Progenitor cell of endocrine pancreas (in vitro differentiated cells): ENCODE measurements at regions not wholly inside any gene's neighbourhood (a gene's known extent, or its start where the extent isn't known, plus 50 kb on each side); places are given as distances from the start of the nearest gene placed in this dataset.

Experiments
- DNase-seq: peaks from one replicate; pipeline ENCODE4 v3.0.0; 2021; ENCODE audit warnings: low spot score; ENCODE audit not compliant: unreplicated experiment
- H3K27ac Mint-ChIP-seq: 2 replicates; pipeline ENCODE4 v1.8.0; 2021; ENCODE audit warnings: mild to moderate bottlenecking, moderate library complexity, mixed read lengths
- H3K27me3 Mint-ChIP-seq: 2 replicates; pipeline ENCODE4 v1.8.0; 2021; ENCODE audit warnings: mixed read lengths
- H3K36me3 Mint-ChIP-seq: 2 replicates; pipeline ENCODE4 v1.8.0; 2022; ENCODE audit warnings: mixed read lengths; ENCODE audit not compliant: insufficient read depth
- H3K4me1 Mint-ChIP-seq: 2 replicates; pipeline ENCODE4 v1.8.0; 2021; ENCODE audit warnings: low read depth, mixed read lengths
- H3K4me3 Mint-ChIP-seq: 2 replicates; pipeline ENCODE4 v1.8.0; 2021; ENCODE audit warnings: low read depth, mild to moderate bottlenecking, moderate library complexity, mixed read lengths
- H3K9me3 Mint-ChIP-seq: 2 replicates; pipeline ENCODE4 v1.8.0; 2021; ENCODE audit warnings: low read depth, mixed read lengths
- TF ChIP-seq, protein P1 (sequence below): fragments of 200-600 bp; sonication (generic); IDR thresholded peaks from one replicate; pipeline ENCODE4 v1.5.0; 2021; ENCODE audit warnings: antibody characterized with exemption, mild to moderate bottlenecking; ENCODE audit not compliant: unreplicated experiment

DNA sequence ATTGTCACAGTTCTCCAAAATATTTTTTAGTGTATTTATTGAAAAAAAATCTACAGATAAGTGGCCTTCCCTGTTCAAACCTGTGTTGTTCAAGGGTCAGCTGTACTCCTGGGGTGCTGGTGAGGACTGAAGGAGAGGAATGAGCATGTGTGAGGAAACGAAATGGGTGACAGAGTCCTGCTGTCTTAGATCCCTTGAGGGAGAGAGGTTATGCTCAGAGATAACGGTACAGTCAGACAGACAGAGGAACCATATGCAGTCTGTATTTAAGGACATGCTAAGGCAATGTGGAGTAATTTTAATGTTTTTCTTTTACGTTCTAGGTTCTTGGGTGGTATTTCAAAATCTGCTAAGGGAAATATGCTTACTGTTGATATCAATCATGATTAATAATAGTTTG is 352.9 kb upstream of the RGS6 start:
- no peaks in the 10 kb centered on the region for H3K27me3 Mint-ChIP-seq
- no peaks in the 10 kb centered on the region for H3K9me3 Mint-ChIP-seq
- H3K36me3 Mint-ChIP-seq: peaks cover 2% of the 10 kb centered on the region
- DNase-seq: no peak
- H3K27ac Mint-ChIP-seq: no peak overlapping the region
- no peak overlapping the region for H3K4me3 Mint-ChIP-seq
- peaks cover 16% of the 10 kb centered on the region for H3K4me1 Mint-ChIP-seq
- TF ChIP-seq, protein P1, sequence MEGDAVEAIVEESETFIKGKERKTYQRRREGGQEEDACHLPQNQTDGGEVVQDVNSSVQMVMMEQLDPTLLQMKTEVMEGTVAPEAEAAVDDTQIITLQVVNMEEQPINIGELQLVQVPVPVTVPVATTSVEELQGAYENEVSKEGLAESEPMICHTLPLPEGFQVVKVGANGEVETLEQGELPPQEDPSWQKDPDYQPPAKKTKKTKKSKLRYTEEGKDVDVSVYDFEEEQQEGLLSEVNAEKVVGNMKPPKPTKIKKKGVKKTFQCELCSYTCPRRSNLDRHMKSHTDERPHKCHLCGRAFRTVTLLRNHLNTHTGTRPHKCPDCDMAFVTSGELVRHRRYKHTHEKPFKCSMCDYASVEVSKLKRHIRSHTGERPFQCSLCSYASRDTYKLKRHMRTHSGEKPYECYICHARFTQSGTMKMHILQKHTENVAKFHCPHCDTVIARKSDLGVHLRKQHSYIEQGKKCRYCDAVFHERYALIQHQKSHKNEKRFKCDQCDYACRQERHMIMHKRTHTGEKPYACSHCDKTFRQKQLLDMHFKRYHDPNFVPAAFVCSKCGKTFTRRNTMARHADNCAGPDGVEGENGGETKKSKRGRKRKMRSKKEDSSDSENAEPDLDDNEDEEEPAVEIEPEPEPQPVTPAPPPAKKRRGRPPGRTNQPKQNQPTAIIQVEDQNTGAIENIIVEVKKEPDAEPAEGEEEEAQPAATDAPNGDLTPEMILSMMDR: no peak

DNA sequence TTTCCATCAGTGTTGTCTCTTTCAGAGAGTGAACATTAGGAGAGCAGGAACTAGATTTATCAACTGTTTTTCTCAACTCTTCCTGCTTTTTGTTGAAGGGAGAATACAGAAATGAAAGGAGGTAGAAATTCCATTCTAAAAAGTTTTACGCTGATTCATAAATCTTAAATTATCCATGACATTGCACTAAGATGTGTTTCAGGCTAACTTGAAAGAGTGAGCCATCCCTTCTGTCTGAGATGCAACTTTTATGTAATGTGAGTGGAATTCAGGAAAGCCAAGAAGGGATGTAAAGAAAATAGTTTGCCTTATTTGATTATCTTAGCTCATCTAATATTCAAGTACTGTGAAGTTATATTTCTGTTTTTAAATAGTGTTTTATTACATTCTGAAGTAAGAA is 349.5 kb upstream of the RGS6 start:
- peaks cover 18% of the 10 kb centered on the region for H3K4me1 Mint-ChIP-seq
- H3K9me3 Mint-ChIP-seq: no peaks in the 10 kb centered on the region
- peaks cover 2% of the 10 kb centered on the region for H3K36me3 Mint-ChIP-seq
- TF ChIP-seq, protein P1: no peak
- no peak overlapping the region for H3K27ac Mint-ChIP-seq
- DNase-seq: no peak
- no peak overlapping the region for H3K4me3 Mint-ChIP-seq
- H3K27me3 Mint-ChIP-seq: no peaks in the 10 kb centered on the region

DNA sequence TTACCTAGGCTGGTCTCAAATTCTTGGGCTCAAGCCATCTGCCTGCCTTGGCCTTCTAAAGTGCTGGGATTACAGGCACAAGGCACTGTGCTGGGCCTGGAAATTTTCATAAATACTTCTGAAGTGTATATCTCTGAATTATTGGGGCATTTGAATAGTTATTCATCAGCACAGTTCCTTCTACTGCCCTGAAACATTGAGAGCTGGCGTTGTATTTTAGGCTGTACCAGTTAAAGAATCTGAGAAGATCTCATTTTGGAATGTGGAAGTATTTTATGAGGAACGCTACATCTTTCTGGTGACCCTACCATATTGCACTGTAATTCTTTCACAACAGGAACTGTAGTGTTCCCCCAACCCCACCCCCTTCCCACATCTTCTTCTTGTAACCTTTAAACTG is 349.0 kb upstream of the RGS6 start:
- peaks cover 2% of the 10 kb centered on the region for H3K36me3 Mint-ChIP-seq
- no peaks in the 10 kb centered on the region for H3K9me3 Mint-ChIP-seq
- no peak for DNase-seq
- no peak overlapping the region for H3K27ac Mint-ChIP-seq
- H3K4me1 Mint-ChIP-seq: peaks cover 18% of the 10 kb centered on the region
- H3K27me3 Mint-ChIP-seq: no peaks in the 10 kb centered on the region
- H3K4me3 Mint-ChIP-seq: no peak overlapping the region
- TF ChIP-seq, protein P1: no peak

DNA sequence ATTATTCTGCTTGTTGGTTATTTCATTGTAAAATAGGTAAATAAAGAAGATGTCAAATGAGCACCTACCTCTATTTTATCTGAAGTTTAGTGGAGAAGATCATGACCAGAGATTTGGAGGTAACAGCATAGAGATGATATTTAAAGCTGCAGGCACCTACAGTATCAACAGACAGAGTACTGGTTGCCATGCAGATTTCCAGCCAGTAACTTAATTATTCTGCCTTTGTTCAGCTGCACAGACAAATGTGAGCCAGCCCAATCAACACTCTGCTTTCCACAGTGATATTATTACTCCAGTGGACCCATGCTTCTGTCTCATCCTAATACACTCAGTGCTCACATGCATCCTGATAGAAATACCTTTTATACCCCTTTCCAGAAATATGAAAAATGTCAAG is 348.5 kb upstream of the RGS6 start:
- DNase-seq: no peak
- H3K4me1 Mint-ChIP-seq: peaks cover 18% of the 10 kb centered on the region
- H3K27ac Mint-ChIP-seq: no peak overlapping the region
- H3K27me3 Mint-ChIP-seq: no peaks in the 10 kb centered on the region
- H3K36me3 Mint-ChIP-seq: peaks cover 3% of the 10 kb centered on the region
- no peaks in the 10 kb centered on the region for H3K9me3 Mint-ChIP-seq
- TF ChIP-seq, protein P1: no peak
- no peak overlapping the region for H3K4me3 Mint-ChIP-seq

DNA sequence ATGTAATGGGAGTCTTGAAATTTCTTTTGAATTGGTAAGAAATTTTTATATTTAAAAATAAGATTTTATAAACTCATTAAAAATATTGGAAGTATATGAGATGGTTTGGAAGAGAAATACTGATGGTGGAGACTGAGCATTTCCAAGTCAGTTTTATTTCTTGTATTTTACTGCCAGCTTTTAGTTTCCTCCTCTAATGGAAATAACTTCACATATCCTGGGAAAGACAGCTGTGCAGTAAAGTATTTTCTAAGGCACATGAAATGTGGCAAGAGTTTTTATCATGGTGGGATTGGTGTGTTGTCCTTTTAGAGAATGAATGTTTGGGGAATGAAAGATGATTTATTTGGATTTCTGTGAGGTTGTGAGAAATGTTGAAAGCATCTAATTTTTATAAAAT is 346.9 kb upstream of the RGS6 start:
- no peak for DNase-seq
- Mint-ChIP-seq H3K4me3 (no peak overlapping the region), H3K27me3 (no peaks in the 10 kb centered on the region), H3K36me3 (peaks cover 3% of the 10 kb centered on the region), H3K4me1 (peaks cover 18% of the 10 kb centered on the region), H3K27ac (no peak overlapping the region), H3K9me3 (no peaks in the 10 kb centered on the region)
- TF ChIP-seq, protein P1: no peak
